Eye (tissue), 1 donor: ENCODE measurements at regions not wholly inside any gene's neighbourhood (a gene's known extent, or its start where the extent isn't known, plus 50 kb on each side); places are given as distances from the start of the nearest gene placed in this dataset.
A peak's percentile ranks its signal among the peaks of the same experiment; 100 is the strongest.

Source experiments
- DNase-seq: peaks from one replicate; pipeline ENCODE4 v3.0.0-alpha.2; 2015

- no peak for DNase-seq
These were observed 63.4 kb upstream of the SPTBN1 start for GRCh38 chr2:54392555-54393324.

DNA sequence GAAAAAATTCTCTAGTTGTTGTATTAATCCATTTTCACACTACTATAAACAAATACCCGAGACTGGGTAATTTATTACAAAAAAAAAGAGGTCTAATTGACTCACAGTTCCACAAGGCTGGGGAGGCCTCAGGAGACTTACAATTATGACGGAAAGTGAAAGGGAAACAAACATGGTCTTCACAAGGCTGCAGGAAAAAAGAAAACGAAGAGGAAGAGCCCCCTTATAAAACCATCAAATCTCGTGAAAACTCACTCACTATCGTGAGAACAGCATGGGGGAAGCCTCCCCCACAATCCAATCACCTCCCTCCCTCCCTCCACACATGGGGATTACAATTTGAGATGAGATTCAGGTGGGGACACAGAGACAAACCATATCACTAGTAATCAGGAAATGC, 61.7 kb upstream of the SPTBN1 start:
- DNase-seq, result no peak

DNA sequence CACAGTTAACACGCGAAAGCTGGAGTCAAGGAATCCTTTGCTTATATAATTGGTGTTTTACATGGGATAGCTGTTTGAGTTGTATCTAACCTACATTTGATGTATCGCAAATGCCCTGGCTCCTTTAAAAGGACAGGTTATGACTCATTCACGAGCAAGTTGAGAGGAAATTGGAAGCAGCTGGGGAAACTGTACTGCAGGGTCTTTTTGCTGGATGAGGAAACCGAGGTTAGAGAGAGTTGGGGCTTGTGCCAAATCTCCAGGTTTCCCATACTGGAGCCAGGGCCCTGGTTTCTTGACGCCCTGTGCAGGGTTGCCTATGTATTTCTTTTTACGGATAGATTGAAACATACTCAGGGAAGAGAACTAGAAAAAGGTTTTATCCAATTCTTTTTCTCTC, 60.0 kb upstream of the SPTBN1 start:
- DNase-seq, result no peak

DNA sequence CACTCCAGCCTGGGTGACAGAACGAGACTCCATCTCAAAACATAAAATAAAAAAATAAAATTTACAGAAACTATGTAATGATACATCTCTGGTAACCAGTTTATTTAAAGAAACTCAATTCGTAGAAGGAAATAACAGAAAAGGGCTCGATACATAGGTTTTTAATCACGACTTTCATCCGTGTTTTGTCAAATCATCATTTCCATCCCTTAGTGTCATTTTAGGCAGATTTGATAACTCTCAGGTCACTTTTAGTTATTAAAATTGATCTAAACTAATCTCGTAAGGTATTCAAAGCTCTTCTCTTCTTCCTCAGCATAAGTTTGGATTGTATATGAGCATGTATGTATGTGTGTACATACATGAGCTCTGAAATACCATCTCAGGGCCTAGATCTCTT, 59.3 kb upstream of the SPTBN1 start:
- no peak for DNase-seq

GRCh38 chr2:54397426-54397825, 58.7 kb upstream of the SPTBN1 start:
- DNase-seq, result peak; percentile 75

DNA sequence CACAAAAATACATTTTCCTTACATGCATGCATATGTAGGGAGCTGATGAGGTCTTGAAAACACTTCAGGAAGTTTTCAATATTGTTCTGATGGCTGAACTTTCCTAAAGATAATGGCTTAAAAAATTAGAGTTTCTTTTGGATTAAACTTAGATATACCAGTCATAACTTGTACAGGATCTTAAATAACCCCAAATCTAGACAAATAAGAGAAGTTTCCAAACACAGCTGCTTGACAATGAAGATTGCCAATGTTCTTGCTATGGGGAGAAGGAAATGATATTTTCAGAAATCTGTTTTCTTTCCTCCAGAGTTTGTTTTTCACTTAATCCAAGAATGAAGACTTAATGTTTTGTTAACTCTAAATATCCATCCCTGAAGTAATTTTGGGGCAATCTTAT, 54.6 kb upstream of the SPTBN1 start:
- DNase-seq, result no peak

- DNase-seq, result no peak
These were observed 53.8 kb upstream of the SPTBN1 start for GRCh38 chr2:54402350-54402749.

GRCh38 chr2:54403512-54404238, 52.5 kb upstream of the SPTBN1 start:
- no peak for DNase-seq

- no peak for DNase-seq
These were observed 51.9 kb upstream of the SPTBN1 start for GRCh38 chr2:54404270-54404669.

DNA sequence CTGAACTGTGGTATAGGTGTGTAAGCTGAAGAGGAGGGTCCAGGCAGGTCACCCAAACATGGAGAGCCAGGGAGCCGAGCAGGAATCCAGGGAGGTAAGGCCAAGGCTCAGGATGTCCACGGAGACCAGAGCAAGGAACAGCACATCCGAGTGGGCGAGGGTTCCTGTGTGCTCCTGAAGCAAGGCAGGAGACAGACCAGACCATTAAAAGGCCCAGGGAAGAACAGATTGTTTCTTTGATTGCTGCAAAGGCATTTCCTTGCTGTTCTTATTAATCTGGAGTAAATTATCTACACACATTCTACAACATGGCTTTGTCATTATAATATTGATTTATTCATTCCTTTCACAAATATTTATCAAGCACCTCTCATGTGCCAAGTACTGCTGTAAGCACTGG, 50.1 kb upstream of the SPTBN1 start:
- no peak for DNase-seq
